ENCODE measurements at regions not wholly inside any gene's neighbourhood (a gene's known extent, or its start where the extent isn't known, plus 50 kb on each side); places are given as distances from the start of the nearest gene placed in this dataset.

GRCh38 chr7:13538669-13539068 is 450.8 kb downstream of the ETV1 start:
- no peak for DNase-seq (ENCODE audit: low spot score)
- no peak overlapping the region for H3K27ac Mint-ChIP-seq
- H3K36me3 Mint-ChIP-seq (ENCODE audit: low read depth): no peaks in the 10 kb centered on the region
- no peak overlapping the region for H3K4me3 Mint-ChIP-seq (ENCODE audit: low read depth)
- H3K9me3 Mint-ChIP-seq: no peaks in the 10 kb centered on the region
- intact Hi-C loops (cut with micrococcal nuclease): no loop called here
- H3K27me3 Mint-ChIP-seq (ENCODE audit: low read depth): no peaks in the 10 kb centered on the region
- no peaks in the 10 kb centered on the region for H3K4me1 Mint-ChIP-seq (ENCODE audit: low read depth)

- no peaks in the 10 kb centered on the region for H3K36me3 Mint-ChIP-seq (ENCODE audit: low read depth)
- H3K4me3 Mint-ChIP-seq (ENCODE audit: low read depth): no peak overlapping the region
- H3K27ac Mint-ChIP-seq: no peak overlapping the region
- H3K27me3 Mint-ChIP-seq (ENCODE audit: low read depth): no peaks in the 10 kb centered on the region
- no peak for DNase-seq (ENCODE audit: low spot score)
- H3K9me3 Mint-ChIP-seq: no peaks in the 10 kb centered on the region
- intact Hi-C loops (cut with micrococcal nuclease): no loop called here
- H3K4me1 Mint-ChIP-seq (ENCODE audit: low read depth): no peaks in the 10 kb centered on the region
Observed at GRCh38 chr7:13540429-13540828, 449.0 kb downstream of the ETV1 start.

- H3K27ac Mint-ChIP-seq: no peak overlapping the region
Observed at GRCh38 chr7:13541326-13541725, 448.1 kb downstream of the ETV1 start.

GRCh38 chr7:13542451-13542850 is 447.0 kb downstream of the ETV1 start:
- Mint-ChIP-seq H3K4me1 (ENCODE audit: low read depth) (no peaks in the 10 kb centered on the region), H3K27me3 (ENCODE audit: low read depth) (no peaks in the 10 kb centered on the region), H3K4me3 (ENCODE audit: low read depth) (no peak overlapping the region), H3K27ac (no peak overlapping the region), H3K36me3 (ENCODE audit: low read depth) (no peaks in the 10 kb centered on the region), H3K9me3 (no peaks in the 10 kb centered on the region)
- DNase-seq (ENCODE audit: low spot score): no peak
- intact Hi-C loops (cut with micrococcal nuclease): no loop called here

More at GRCh38 chr7:13541326-13541725, 448.1 kb downstream of the ETV1 start:
- no peaks in the 10 kb centered on the region for H3K27me3 Mint-ChIP-seq (ENCODE audit: low read depth)
- H3K4me3 Mint-ChIP-seq (ENCODE audit: low read depth): no peak overlapping the region
- intact Hi-C loops (cut with micrococcal nuclease): no loop called here
- H3K4me1 Mint-ChIP-seq (ENCODE audit: low read depth): no peaks in the 10 kb centered on the region
- no peaks in the 10 kb centered on the region for H3K36me3 Mint-ChIP-seq (ENCODE audit: low read depth)
- DNase-seq (ENCODE audit: low spot score): no peak
- H3K9me3 Mint-ChIP-seq: no peaks in the 10 kb centered on the region

GRCh38 chr7:13551503-13551902 is 438.0 kb downstream of the ETV1 start:
- intact Hi-C loops (cut with micrococcal nuclease): no loop called here
- no peak overlapping the region for H3K4me3 Mint-ChIP-seq (ENCODE audit: low read depth)
- H3K27ac Mint-ChIP-seq: no peak overlapping the region
- no peaks in the 10 kb centered on the region for H3K27me3 Mint-ChIP-seq (ENCODE audit: low read depth)
- no peaks in the 10 kb centered on the region for H3K36me3 Mint-ChIP-seq (ENCODE audit: low read depth)
- no peak for DNase-seq (ENCODE audit: low spot score)
- peaks cover 8% of the 10 kb centered on the region for H3K9me3 Mint-ChIP-seq
- no peaks in the 10 kb centered on the region for H3K4me1 Mint-ChIP-seq (ENCODE audit: low read depth)

- DNase-seq (ENCODE audit: low spot score): no peak
- Mint-ChIP-seq H3K27me3 (ENCODE audit: low read depth) (no peaks in the 10 kb centered on the region), H3K27ac (no peak overlapping the region), H3K4me1 (ENCODE audit: low read depth) (no peaks in the 10 kb centered on the region), H3K9me3 (peaks cover 3% of the 10 kb centered on the region), H3K4me3 (ENCODE audit: low read depth) (no peak overlapping the region), H3K36me3 (ENCODE audit: low read depth) (no peaks in the 10 kb centered on the region)
- intact Hi-C loops (cut with micrococcal nuclease): no loop called here
Observed at GRCh38 chr7:13560441-13560840, 429.0 kb downstream of the ETV1 start.

- Mint-ChIP-seq H3K27ac (no peak overlapping the region), H3K4me1 (ENCODE audit: low read depth) (no peaks in the 10 kb centered on the region), H3K9me3 (no peaks in the 10 kb centered on the region), H3K4me3 (ENCODE audit: low read depth) (no peak overlapping the region), H3K27me3 (ENCODE audit: low read depth) (no peaks in the 10 kb centered on the region), H3K36me3 (ENCODE audit: low read depth) (no peaks in the 10 kb centered on the region)
- intact Hi-C loops (cut with micrococcal nuclease): no loop called here
- no peak for DNase-seq (ENCODE audit: low spot score)
Observed at GRCh38 chr7:13563257-13563656, 426.2 kb downstream of the ETV1 start.

- intact Hi-C loops (cut with micrococcal nuclease): no loop called here
- no peaks in the 10 kb centered on the region for H3K9me3 Mint-ChIP-seq
- H3K27ac Mint-ChIP-seq: no peak overlapping the region
- no peak for DNase-seq (ENCODE audit: low spot score)
- H3K4me1 Mint-ChIP-seq (ENCODE audit: low read depth): no peaks in the 10 kb centered on the region
- H3K36me3 Mint-ChIP-seq (ENCODE audit: low read depth): no peaks in the 10 kb centered on the region
- H3K27me3 Mint-ChIP-seq (ENCODE audit: low read depth): no peaks in the 10 kb centered on the region
- H3K4me3 Mint-ChIP-seq (ENCODE audit: low read depth): no peak overlapping the region
Observed at GRCh38 chr7:13563680-13564079, 425.8 kb downstream of the ETV1 start.

GRCh38 chr7:13577566-13578145 is 411.8 kb downstream of the ETV1 start:
- Mint-ChIP-seq H3K9me3 (no peaks in the 10 kb centered on the region), H3K36me3 (ENCODE audit: low read depth) (no peaks in the 10 kb centered on the region)
- DNase-seq (ENCODE audit: low spot score): no peak

GRCh38 chr7:13578294-13578693 is 411.2 kb downstream of the ETV1 start:
- H3K27ac Mint-ChIP-seq: no peak overlapping the region
- no peaks in the 10 kb centered on the region for H3K36me3 Mint-ChIP-seq (ENCODE audit: low read depth)
- no peaks in the 10 kb centered on the region for H3K4me1 Mint-ChIP-seq (ENCODE audit: low read depth)
- H3K4me3 Mint-ChIP-seq (ENCODE audit: low read depth): no peak overlapping the region
- H3K27me3 Mint-ChIP-seq (ENCODE audit: low read depth): no peaks in the 10 kb centered on the region
- H3K9me3 Mint-ChIP-seq: no peaks in the 10 kb centered on the region
- DNase-seq (ENCODE audit: low spot score): no peak
- intact Hi-C loops (cut with micrococcal nuclease): no loop called here

More at GRCh38 chr7:13577566-13578145, 411.8 kb downstream of the ETV1 start:
- intact Hi-C loops (cut with micrococcal nuclease): no loop called here
- H3K27ac Mint-ChIP-seq: no peak overlapping the region
- H3K4me1 Mint-ChIP-seq (ENCODE audit: low read depth): no peaks in the 10 kb centered on the region
- no peak overlapping the region for H3K4me3 Mint-ChIP-seq (ENCODE audit: low read depth)
- H3K27me3 Mint-ChIP-seq (ENCODE audit: low read depth): no peaks in the 10 kb centered on the region

GRCh38 chr7:13581097-13581496 is 408.4 kb downstream of the ETV1 start:
- Mint-ChIP-seq H3K4me1 (ENCODE audit: low read depth) (no peaks in the 10 kb centered on the region), H3K4me3 (ENCODE audit: low read depth) (no peak overlapping the region), H3K36me3 (ENCODE audit: low read depth) (no peaks in the 10 kb centered on the region), H3K27ac (no peak overlapping the region), H3K9me3 (peaks cover 11% of the 10 kb centered on the region), H3K27me3 (ENCODE audit: low read depth) (no peaks in the 10 kb centered on the region)
- intact Hi-C loops (cut with micrococcal nuclease): no loop called here
- no peak for DNase-seq (ENCODE audit: low spot score)

- intact Hi-C loops (cut with micrococcal nuclease): no loop called here
- DNase-seq (ENCODE audit: low spot score): no peak
- Mint-ChIP-seq H3K27ac (no peak overlapping the region), H3K9me3 (peaks cover 36% of the 10 kb centered on the region), H3K4me3 (ENCODE audit: low read depth) (no peak overlapping the region), H3K36me3 (ENCODE audit: low read depth) (no peaks in the 10 kb centered on the region), H3K4me1 (ENCODE audit: low read depth) (no peaks in the 10 kb centered on the region), H3K27me3 (ENCODE audit: low read depth) (no peaks in the 10 kb centered on the region)
Observed at GRCh38 chr7:13593854-13594253, 395.6 kb downstream of the ETV1 start.

- Mint-ChIP-seq H3K9me3 (peaks cover 9% of the 10 kb centered on the region), H3K4me3 (ENCODE audit: low read depth) (no peak overlapping the region), H3K27me3 (ENCODE audit: low read depth) (no peaks in the 10 kb centered on the region), H3K27ac (no peak overlapping the region), H3K36me3 (ENCODE audit: low read depth) (no peaks in the 10 kb centered on the region), H3K4me1 (ENCODE audit: low read depth) (no peaks in the 10 kb centered on the region)
- intact Hi-C loops (cut with micrococcal nuclease): no loop called here
- no peak for DNase-seq (ENCODE audit: low spot score)
Observed at GRCh38 chr7:13602036-13602435, 387.4 kb downstream of the ETV1 start.

- peaks cover 9% of the 10 kb centered on the region for H3K9me3 Mint-ChIP-seq
- H3K27me3 Mint-ChIP-seq (ENCODE audit: low read depth): no peaks in the 10 kb centered on the region
- no peak for DNase-seq (ENCODE audit: low spot score)
- no peak overlapping the region for H3K27ac Mint-ChIP-seq
- no peak overlapping the region for H3K4me3 Mint-ChIP-seq (ENCODE audit: low read depth)
- H3K36me3 Mint-ChIP-seq (ENCODE audit: low read depth): no peaks in the 10 kb centered on the region
- no peaks in the 10 kb centered on the region for H3K4me1 Mint-ChIP-seq (ENCODE audit: low read depth)
- intact Hi-C loops (cut with micrococcal nuclease): no loop called here
Observed at GRCh38 chr7:13603016-13603415, 386.4 kb downstream of the ETV1 start.

All from activated T-helper 2 cell treated with anti-CD3 and anti-CD28 coated beads, Interferon-gamma antibody, Interleukin-2, Interleukin-4, amounts not matched to agents 10 μg/mL and 5 μg/mL and 100 μg/mL, durations not matched to agents 14 hours and 24 hours and 36 hours (primary cell).